Umbilical cord (tissue), 1 donor: ENCODE measurements at regions not wholly inside any gene's neighbourhood (a gene's known extent, or its start where the extent isn't known, plus 50 kb on each side); places are given as distances from the start of the nearest gene placed in this dataset.

Source experiments
- DNase-seq: peaks from one replicate; pipeline ENCODE4 v3.0.0-alpha.2; 2015; ENCODE audit warnings: low spot score

GRCh38 chr4:156499684-156500083, 471.9 kb downstream of the PDGFC start:
- DNase-seq = no peak

DNA sequence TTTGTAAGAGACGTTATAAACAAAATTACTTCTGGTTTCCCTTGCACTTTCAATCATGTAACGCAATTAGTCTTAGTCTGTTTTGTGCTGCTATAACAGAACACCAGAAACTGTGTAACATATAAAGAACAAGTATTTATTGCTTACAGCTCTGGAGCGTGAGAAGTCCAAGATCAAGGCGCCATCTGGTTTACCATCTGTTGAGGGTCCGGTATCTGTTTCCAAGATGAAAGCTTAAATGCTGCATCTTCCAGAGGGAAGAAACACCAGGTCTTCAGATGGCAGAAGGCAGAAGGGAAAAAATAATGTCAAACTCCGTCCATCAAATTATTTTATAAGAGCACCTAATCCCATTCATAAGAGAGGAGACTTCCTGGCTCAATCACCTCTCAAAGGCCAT, 474.1 kb downstream of the PDGFC start:
- no peak for DNase-seq

DNA sequence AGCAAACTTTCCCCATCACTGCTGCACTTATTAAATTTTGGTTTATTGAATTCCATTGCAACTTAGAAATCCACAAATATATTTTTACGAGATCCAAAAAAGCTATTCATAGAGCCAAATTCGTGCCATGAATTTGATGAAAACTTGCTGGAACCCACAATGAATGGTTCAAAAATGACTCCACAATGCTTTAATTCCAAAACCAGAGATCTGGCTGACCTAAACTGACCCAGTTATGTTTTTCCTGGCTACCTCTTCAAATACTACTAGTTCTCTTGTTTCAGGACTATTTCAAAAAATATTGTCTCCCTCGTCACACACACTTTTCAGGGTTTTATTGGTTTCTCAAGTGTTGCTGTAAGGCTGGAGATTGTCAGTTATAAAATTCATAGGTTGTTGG, 474.8 kb downstream of the PDGFC start:
- no peak for DNase-seq

- DNase-seq = no peak
These were observed 475.8 kb downstream of the PDGFC start for GRCh38 chr4:156495836-156496235.

DNA sequence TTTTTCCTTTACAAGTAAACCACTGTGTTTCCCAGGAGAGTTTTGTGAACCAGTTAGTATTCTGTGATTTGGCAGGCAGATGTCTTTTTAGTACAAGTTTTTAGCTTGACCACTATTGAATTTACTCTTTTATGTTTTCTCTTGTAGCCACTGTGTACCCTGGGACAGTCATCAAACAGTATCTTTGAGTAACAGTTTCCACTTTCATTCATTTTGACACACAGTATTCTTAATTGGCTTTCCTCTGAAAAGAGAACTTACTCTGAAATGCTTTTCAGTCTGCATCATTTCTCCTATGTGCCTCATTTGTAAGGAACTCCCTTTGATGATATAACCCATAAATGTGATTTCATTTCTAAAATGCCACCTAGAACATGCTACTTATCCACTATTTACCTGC, 476.5 kb downstream of the PDGFC start:
- no peak for DNase-seq

DNA sequence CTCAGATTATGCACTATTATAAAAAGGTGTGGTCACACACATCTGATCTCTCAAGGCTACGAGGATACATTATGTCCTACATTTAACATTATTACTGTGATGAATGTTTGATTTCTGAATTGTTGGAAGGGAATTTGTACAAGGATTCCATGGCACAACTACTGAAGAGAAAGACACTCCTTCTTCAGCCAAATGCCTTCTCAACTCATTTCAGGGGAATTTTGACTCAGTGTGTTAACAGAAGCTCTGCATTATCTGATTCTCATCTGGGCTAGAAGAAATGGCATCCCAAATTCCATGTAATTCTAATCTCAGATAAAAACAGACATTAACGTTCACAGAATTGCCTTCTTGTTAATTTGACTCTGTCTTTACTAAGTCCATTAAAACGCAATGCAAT, 477.7 kb downstream of the PDGFC start:
- DNase-seq = no peak

GRCh38 chr4:156487107-156487506, 484.5 kb downstream of the PDGFC start:
- DNase-seq = no peak

- no peak for DNase-seq
These were observed 489.8 kb downstream of the PDGFC start for GRCh38 chr4:156481845-156482244.

- no peak for DNase-seq
These were observed 494.0 kb downstream of the PDGFC start for GRCh38 chr4:156477636-156478035.

GRCh38 chr4:156476359-156476758, 495.2 kb downstream of the PDGFC start:
- DNase-seq = peak; percentile 84

GRCh38 chr4:156475322-156475721, 496.3 kb downstream of the PDGFC start:
- DNase-seq = peak; percentile 56

DNA sequence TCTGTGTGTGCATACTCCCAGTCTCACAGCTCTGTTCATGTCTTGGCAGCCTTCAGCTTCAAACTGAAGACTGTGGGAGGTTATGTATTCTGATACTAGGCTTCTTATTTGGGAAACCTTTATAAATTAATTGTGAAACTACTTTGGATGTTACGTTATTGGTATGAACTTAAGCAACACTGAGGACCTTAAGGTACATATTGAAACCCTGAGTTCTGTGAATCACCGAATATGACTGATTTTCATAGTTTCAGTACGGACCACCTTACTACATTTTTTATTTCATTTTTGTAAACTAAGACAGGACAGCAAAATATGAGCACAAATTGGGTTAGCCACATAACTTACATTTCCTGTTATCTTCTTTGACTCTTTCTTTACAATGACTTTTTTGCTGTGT, 498.4 kb downstream of the PDGFC start:
- no peak for DNase-seq

DNA sequence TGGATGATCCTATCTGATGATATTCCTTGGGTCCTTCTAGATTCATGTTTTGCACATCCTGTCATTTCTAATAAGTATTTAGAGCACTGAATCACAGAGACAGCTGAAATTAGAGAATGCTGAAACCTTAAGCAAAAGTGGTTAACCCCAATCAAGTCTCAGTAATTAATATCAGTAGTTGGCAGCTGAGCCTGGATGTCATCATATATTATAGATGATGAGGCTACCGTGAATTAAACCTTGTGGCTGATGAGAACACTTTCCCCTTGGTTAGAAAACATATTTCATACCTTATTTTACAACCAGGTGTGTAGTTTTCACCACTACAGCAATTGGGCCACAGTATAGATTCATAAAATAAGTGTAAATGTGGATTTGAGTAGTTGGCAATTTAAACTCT, 499.0 kb downstream of the PDGFC start:
- DNase-seq = no peak

DNA sequence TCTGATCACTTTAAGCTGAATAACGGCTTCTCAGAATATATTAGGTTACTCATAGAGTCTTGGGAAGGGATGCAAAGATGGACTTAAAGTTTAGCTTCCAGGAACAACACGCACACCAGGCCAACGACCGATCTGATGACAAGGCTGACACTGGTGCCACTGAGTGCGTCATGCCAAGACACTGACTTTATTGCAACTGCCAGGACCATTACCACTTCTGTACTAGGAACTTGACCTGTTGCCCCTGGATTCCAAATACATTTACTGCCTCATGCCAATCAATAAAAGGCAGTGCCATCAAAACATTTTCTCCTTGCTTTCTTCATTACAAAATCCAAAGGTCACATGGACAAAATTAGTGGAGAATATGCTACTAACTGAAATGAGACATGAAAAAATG, 505.9 kb upstream of the CTSO start:
- no peak for DNase-seq

- DNase-seq = no peak
These were observed 503.2 kb upstream of the CTSO start for GRCh38 chr4:156456830-156457229.

GRCh38 chr4:156443488-156443887, 489.8 kb upstream of the CTSO start:
- DNase-seq = no peak

DNA sequence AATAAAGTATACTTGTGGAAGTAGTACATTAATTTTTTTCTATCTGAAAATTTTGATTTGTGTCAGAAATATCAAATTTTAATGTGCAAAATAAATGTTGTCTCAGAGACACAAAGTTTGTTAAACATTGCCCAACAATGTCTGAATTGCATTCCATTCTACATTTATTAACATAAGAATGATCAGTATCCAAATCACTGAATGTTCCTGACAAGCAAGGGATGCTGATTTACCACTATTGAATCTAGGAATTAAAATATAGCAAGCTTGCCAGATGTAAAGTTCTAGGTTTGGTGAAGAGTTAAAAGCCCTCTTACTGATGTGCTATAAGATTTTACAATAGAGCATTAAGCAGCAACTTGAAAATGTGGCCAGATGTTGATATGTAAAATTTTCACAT, 489.2 kb upstream of the CTSO start:
- no peak for DNase-seq

GRCh38 chr4:156439576-156440200, 486.0 kb upstream of the CTSO start:
- DNase-seq = no peak

DNA sequence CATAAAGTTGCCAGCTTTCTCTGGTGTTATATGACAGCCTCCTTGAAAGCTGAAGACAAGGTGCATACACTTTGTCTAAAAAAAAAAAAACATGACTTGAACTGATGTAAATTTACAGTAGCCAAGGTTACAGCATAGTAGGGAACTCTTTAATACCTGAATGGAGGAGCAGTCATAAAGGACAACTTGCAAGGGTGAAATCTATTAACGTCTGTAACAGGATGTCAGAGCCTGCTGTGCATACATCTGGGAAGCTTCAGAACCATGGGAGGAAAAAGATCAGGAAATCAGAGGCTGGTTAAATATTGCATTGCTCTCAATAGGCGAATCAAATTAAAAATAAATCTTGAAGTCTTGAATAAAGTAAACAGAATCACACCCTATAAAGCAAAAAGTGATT, 484.0 kb upstream of the CTSO start:
- no peak for DNase-seq

DNA sequence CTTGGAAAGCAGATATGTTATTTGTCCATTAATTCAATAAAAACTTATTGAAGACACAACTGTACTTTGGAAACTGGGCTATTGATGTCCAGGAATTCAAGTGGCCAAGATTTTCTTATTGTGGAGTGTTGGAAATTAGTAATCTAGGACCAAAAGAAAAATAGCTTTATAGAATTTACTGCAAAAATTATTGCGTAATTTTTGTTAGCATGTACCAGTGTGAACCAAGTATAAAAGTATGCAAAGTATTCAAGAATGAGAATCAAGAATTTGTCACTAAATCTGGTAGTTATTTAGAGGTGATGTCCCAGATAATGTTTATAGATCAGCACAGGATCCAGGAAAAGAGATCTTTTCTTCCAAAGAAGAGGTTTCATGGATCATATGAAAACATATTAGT, 468.9 kb upstream of the CTSO start:
- no peak for DNase-seq

DNA sequence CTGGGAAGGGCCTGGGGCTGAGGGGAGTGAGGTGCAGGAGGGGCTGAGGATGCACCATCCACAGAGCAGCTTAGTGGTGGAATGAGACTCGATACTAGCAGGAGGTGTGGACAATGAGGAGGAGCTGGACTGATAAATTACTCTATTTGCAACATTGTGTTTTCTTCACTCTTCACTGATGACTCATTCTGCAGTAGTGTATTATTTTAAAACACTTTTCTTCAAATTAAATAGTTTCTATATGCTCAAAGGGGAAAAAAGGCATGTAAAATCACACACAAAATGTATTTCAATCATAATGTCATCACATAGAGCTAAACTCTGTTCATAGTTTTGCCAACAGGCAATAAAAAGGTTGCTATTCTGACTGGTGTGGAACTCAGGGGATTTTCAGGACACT, 467.0 kb upstream of the CTSO start:
- DNase-seq = peak; percentile 58

DNA sequence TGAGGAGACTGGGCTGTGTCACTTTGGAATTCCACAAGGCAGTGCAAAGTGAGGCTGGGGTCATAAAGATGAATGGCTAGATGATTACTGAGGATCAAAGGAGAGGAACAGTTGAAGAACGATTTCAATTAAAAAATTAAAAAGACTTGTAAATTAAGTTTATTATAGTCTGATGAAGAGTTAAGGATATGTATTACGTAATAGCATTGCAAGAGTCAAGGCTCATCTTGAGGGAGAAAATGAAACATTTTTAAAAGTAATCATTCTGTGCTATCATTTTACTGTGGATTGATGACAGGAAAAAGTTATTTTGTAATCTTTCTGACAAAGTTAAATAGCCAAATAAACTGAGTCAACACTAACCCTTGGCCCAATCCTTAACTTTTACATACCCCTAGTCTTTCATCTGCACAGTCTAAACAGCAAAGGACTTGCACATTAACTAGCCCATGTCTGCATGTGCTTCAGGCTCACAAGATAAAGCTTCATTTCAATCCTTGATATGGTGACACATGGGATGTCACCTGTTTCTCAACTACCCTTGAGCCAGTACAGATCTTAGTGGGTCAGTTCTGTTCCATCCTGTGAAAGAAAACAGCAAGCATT, 465.5 kb upstream of the CTSO start:
- no peak for DNase-seq

GRCh38 chr4:156414406-156414805, 460.7 kb upstream of the CTSO start:
- peak; percentile 20 for DNase-seq
